Adipocyte (in vitro differentiated cells): ENCODE measurements at regions not wholly inside any gene's neighbourhood (a gene's known extent, or its start where the extent isn't known, plus 50 kb on each side); places are given as distances from the start of the nearest gene placed in this dataset.
"Not testable (repeated sequence)": the region's sequence is repeated elsewhere in the genome, so short reads cannot be mapped to it uniquely, and the experiment has no call there.

Experiments used
- DNase-seq: peaks from one replicate; pipeline ENCODE4 v3.0.0-alpha.2; 2015; ENCODE audit warnings: low read depth
- H3K27me3 ChIP-seq: replicated peaks from 2 replicates; pipeline ENCODE4 v1.7.0; 2013; ENCODE audit warnings: mild to moderate bottlenecking, low read length, moderate library complexity; ENCODE audit not compliant: control insufficient read depth, insufficient read depth
- H3K36me3 ChIP-seq: 2 replicates; pipeline ENCODE4 v1.7.0; 2013; ENCODE audit warnings: low read length, mild to moderate bottlenecking, moderate library complexity; ENCODE audit not compliant: control insufficient read depth, insufficient read depth, severe bottlenecking
- H3K4me1 ChIP-seq: 2 replicates; pipeline ENCODE4 v1.7.0; 2013; ENCODE audit warnings: mild to moderate bottlenecking, low read length, moderate library complexity; ENCODE audit not compliant: control insufficient read depth, insufficient read depth
- H3K4me3 ChIP-seq: 2 replicates; pipeline ENCODE4 v1.7.0; 2013; ENCODE audit warnings: mild to moderate bottlenecking, low read length, moderate library complexity
- H3K9ac ChIP-seq: 2 replicates; pipeline ENCODE4 v1.7.0; 2013; ENCODE audit warnings: mild to moderate bottlenecking, low read length, moderate library complexity
- H3K9me3 ChIP-seq: 2 replicates; pipeline ENCODE4 v1.7.0; 2013; ENCODE audit warnings: mild to moderate bottlenecking, low read length, moderate library complexity; ENCODE audit not compliant: control insufficient read depth

- Histone ChIP-seq H3K4me1 (no peaks in the 10 kb centered on the region), H3K36me3 (no peaks in the 10 kb centered on the region), H3K27me3 (no peaks in the 10 kb centered on the region), H3K9me3 (no peaks in the 10 kb centered on the region), H3K4me3 (no peak overlapping the region), H3K9ac (no peak overlapping the region)
- no peak for DNase-seq
These were observed 272.8 kb upstream of the STXBP6 start for GRCh38 chr14:25322784-25323183.

DNA sequence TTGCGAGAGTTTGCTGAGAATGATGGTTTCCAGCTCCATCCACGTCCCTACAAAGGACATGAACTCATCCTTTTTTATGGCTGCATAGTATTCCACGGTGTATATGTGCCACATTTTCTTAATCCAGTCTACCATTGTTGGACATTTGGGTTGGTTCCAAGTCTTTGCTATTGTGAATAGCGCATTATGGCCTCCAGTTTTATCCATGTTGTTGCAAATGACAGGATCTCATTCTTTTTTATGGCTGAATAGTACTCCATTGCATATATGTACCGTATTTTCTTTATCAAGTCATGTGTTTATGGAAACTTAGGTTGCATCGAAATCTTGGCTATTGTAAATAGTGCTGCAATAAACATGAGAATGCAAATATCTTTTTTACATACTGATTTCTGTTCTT is 266.1 kb upstream of the STXBP6 start:
- H3K27me3 ChIP-seq, H3K4me3 ChIP-seq, H3K36me3 ChIP-seq, H3K9ac ChIP-seq, H3K4me1 ChIP-seq, H3K9me3 ChIP-seq, DNase-seq: not testable (repeated sequence)

DNA sequence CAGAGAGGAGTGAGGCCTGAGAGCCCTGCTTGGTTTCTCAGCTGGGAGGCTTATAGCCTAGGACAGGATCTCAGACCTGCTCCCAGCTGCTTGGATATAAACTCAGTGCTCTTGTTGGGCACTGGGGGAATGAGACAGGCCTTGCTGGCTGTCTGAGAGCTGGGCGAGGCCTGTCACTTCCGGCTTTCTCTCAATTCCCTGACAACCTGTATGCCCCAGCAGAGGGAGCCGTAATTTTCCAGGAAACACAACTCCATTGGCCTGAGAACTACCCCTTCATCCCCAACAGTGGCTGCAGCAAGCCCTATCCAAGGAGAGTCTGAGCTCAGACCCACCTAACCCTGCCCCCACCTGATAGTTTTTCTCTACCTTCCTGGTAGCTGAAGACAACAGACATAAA is 258.3 kb upstream of the STXBP6 start:
- peaks cover 6% of the 10 kb centered on the region for H3K9me3 ChIP-seq
- no peak for DNase-seq

GRCh38 chr14:25303934-25304333 is 254.0 kb upstream of the STXBP6 start:
- H3K9me3 ChIP-seq: no peaks in the 10 kb centered on the region
- no peaks in the 10 kb centered on the region for H3K27me3 ChIP-seq
- H3K4me1 ChIP-seq: no peaks in the 10 kb centered on the region
- DNase-seq: no peak
- no peak overlapping the region for H3K9ac ChIP-seq
- no peaks in the 10 kb centered on the region for H3K36me3 ChIP-seq
- no peak overlapping the region for H3K4me3 ChIP-seq

More for the DNA sequence above, 258.3 kb upstream of the STXBP6 start:
- no peak overlapping the region for H3K9ac ChIP-seq
- no peak overlapping the region for H3K4me3 ChIP-seq
- H3K4me1 ChIP-seq: no peaks in the 10 kb centered on the region
- no peaks in the 10 kb centered on the region for H3K27me3 ChIP-seq
- no peaks in the 10 kb centered on the region for H3K36me3 ChIP-seq

- no peak overlapping the region for H3K9ac ChIP-seq
- no peaks in the 10 kb centered on the region for H3K4me1 ChIP-seq
- H3K9me3 ChIP-seq: no peaks in the 10 kb centered on the region
- no peak for DNase-seq
- no peaks in the 10 kb centered on the region for H3K27me3 ChIP-seq
- H3K36me3 ChIP-seq: no peaks in the 10 kb centered on the region
- no peak overlapping the region for H3K4me3 ChIP-seq
These were observed 248.3 kb upstream of the STXBP6 start for GRCh38 chr14:25298238-25298637.

DNA sequence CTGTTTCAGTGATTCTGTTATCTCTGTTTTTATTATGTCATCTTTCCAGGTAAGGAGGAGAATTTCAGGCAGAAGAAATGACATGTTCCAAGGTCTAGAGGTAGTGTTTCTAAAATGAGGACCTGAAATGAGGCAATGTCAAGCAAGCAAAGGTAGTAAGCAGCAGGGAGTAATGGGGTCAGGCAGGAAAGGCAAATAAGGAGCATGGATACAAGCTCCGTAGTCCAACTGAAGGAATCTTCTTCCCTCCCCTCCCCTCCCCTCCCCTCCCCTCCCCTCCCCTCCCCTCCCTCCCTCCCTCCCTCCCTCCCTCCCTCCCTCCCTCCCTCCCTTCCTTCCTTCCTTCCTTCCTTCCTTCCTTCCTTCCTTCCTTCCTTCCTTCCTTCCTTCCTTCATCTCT is 240.2 kb upstream of the STXBP6 start:
- H3K4me1 ChIP-seq, H3K36me3 ChIP-seq, H3K27me3 ChIP-seq, DNase-seq, H3K4me3 ChIP-seq, H3K9ac ChIP-seq: not testable (repeated sequence)
- peaks cover 14% of the 10 kb centered on the region for H3K9me3 ChIP-seq

GRCh38 chr14:25274529-25274928 is 224.6 kb upstream of the STXBP6 start:
- no peak overlapping the region for H3K4me3 ChIP-seq
- H3K9ac ChIP-seq: no peak overlapping the region
- no peak for DNase-seq
- H3K4me1 ChIP-seq: no peaks in the 10 kb centered on the region
- H3K9me3 ChIP-seq: no peaks in the 10 kb centered on the region
- no peaks in the 10 kb centered on the region for H3K27me3 ChIP-seq
- H3K36me3 ChIP-seq: no peaks in the 10 kb centered on the region

DNA sequence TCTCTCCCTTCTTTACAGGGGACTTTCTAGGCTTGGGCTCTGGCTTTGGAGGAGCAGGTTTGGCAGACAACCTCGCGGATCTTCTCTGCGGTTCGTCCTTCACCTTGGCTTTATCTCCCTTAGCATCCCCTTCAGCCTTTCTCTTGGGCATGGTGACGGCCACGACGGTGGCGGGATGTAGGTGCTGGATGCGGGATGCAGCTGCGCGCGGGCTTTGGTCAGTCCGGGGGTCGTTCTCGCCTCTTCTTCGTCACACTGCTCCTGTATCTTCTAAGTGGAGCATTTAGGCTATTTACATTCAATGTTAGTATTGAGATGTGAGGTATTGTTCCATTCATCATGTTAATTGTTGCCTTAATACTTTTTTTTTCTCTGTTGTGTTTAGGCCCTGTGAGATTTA is 217.2 kb upstream of the STXBP6 start:
- Histone ChIP-seq H3K4me1 (no peaks in the 10 kb centered on the region), H3K36me3 (no peaks in the 10 kb centered on the region), H3K27me3 (no peaks in the 10 kb centered on the region), H3K9ac (no peak overlapping the region), H3K9me3 (no peaks in the 10 kb centered on the region), H3K4me3 (no peak overlapping the region)
- no peak for DNase-seq

DNA sequence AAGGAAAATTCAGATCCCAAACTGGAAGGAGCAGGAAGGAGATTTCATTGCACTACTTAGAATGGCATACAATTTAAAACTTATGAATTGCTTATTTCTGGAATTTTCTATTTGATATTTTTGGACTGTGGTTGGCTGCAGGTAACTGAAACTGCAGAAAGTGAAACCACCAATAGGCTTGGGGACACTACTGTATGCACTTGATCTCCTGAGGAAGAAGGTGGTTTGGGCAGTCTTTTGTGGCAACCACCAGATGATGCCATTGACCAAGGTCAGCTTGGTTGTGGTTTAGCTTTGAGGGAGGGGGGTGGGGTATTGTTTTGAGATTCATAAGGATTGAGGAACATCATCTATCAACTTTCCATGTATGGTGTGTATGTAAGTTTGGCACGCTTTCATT is 209.5 kb upstream of the STXBP6 start:
- Histone ChIP-seq H3K9me3 (no peaks in the 10 kb centered on the region), H3K27me3 (peaks cover 7% of the 10 kb centered on the region), H3K9ac (no peak overlapping the region), H3K36me3 (no peaks in the 10 kb centered on the region), H3K4me1 (no peaks in the 10 kb centered on the region), H3K4me3 (no peak overlapping the region)
- DNase-seq: no peak

DNA sequence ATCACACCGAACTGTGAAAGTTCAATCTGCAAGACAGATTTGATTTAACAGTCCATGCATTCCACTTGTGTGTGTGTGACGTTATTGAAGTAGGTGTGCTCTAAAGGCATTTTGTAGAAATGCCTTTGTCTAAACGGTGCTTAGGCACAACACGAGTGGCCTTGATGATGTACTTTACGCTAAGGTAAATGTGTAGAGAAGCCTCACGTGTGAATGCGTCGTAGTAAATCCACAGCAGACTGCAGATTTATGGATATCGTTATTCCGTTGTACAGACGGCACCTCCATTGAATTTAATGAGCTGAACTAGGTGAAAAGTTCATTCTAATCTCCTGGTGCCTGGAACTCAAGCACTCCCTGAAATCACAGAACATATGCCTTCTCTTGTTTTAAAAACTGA is 202.8 kb upstream of the STXBP6 start:
- H3K36me3 ChIP-seq: no peaks in the 10 kb centered on the region
- DNase-seq: no peak
- no peak overlapping the region for H3K4me3 ChIP-seq
- H3K4me1 ChIP-seq: no peaks in the 10 kb centered on the region
- peaks cover 8% of the 10 kb centered on the region for H3K27me3 ChIP-seq
- H3K9ac ChIP-seq: no peak overlapping the region
- no peaks in the 10 kb centered on the region for H3K9me3 ChIP-seq

- no peak overlapping the region for H3K9ac ChIP-seq
- no peak for DNase-seq
- H3K9me3 ChIP-seq: no peaks in the 10 kb centered on the region
- H3K36me3 ChIP-seq: no peaks in the 10 kb centered on the region
- no peak overlapping the region for H3K4me3 ChIP-seq
- H3K4me1 ChIP-seq: no peaks in the 10 kb centered on the region
- peaks cover 6% of the 10 kb centered on the region for H3K27me3 ChIP-seq
These were observed 200.6 kb upstream of the STXBP6 start for GRCh38 chr14:25250516-25250915.

- Histone ChIP-seq H3K9ac (no peak overlapping the region), H3K4me1 (no peaks in the 10 kb centered on the region), H3K27me3 (no peaks in the 10 kb centered on the region), H3K9me3 (no peaks in the 10 kb centered on the region), H3K36me3 (no peaks in the 10 kb centered on the region), H3K4me3 (no peak overlapping the region)
- DNase-seq: no peak
These were observed 197.7 kb upstream of the STXBP6 start for GRCh38 chr14:25247609-25248008.
